ENCODE measurements at regions not wholly inside any gene's neighbourhood (a gene's known extent, or its start where the extent isn't known, plus 50 kb on each side); places are given as distances from the start of the nearest gene placed in this dataset.

- Histone ChIP-seq H3K9ac (ENCODE audit: low read length) (no peak overlapping the region), H3K27ac (ENCODE audit: low read length) (no peak overlapping the region), H3K4me3 (ENCODE audit: low read length) (no peak overlapping the region), H3K36me3 (ENCODE audit: low read depth, low read length) (no peaks in the 10 kb centered on the region), H2AFZ (ENCODE audit: low read length) (no peak overlapping the region), H3K9me3 (ENCODE audit: low read length) (no peaks in the 10 kb centered on the region), H3K9me2 (replicated peaks; ENCODE audit: low read length) (no peaks in the 10 kb centered on the region), H3K4me1 (ENCODE audit: insufficient read depth, low read length) (no peaks in the 10 kb centered on the region), H3K4me2 (ENCODE audit: low read length) (no peak overlapping the region), H3K27me3 (ENCODE audit: low read length) (no peaks in the 10 kb centered on the region), H3F3A (ENCODE audit: low read length, unreplicated experiment) (no peaks in the 10 kb centered on the region), H4K20me1 (ENCODE audit: low read length) (no peaks in the 10 kb centered on the region), H3K79me2 (ENCODE audit: low read length) (no peaks in the 10 kb centered on the region)
- intact Hi-C loops (cut with micrococcal nuclease): no loop called here
- ATAC-seq (no peak), DNase-seq (no peak)
- ChIA-PET CTCF (no interaction called here), POLR2A (ENCODE audit: unreplicated experiment) (no interaction called here)
- BruUV-seq (replicated peaks): no TSS peak
- TF ChIP-seq CTCF (conservative IDR thresholded peaks at IDR 0.05; ENCODE audit: low read depth, low read length) (no peak), EZH2phosphoT487 (IDR thresholded peaks at IDR 0.05; ENCODE audit: borderline replicate concordance, low read length) (no peak), EZH2 (IDR thresholded peaks at IDR 0.05; ENCODE audit: low read length, unreplicated experiment) (no peak)
These were observed 601.3 kb downstream of the IQCM start for GRCh38 chr4:149214301-149214700.

GRCh38 chr4:149211876-149212275 is 603.8 kb downstream of the IQCM start:
- Histone ChIP-seq H3K4me1 (ENCODE audit: insufficient read depth, low read length) (no peaks in the 10 kb centered on the region), H3K27me3 (ENCODE audit: low read length) (no peaks in the 10 kb centered on the region)
- no TSS peak for BruUV-seq (replicated peaks)

More at GRCh38 chr4:149211876-149212275, 603.8 kb downstream of the IQCM start:
- Histone ChIP-seq H3K27ac (ENCODE audit: low read length) (no peak overlapping the region), H3F3A (ENCODE audit: low read length, unreplicated experiment) (no peaks in the 10 kb centered on the region), H3K9ac (ENCODE audit: low read length) (no peak overlapping the region), H3K36me3 (ENCODE audit: low read depth, low read length) (no peaks in the 10 kb centered on the region), H3K4me2 (ENCODE audit: low read length) (no peak overlapping the region), H3K79me2 (ENCODE audit: low read length) (no peaks in the 10 kb centered on the region), H3K4me3 (ENCODE audit: low read length) (no peak overlapping the region), H4K20me1 (ENCODE audit: low read length) (no peaks in the 10 kb centered on the region), H3K9me3 (ENCODE audit: low read length) (no peaks in the 10 kb centered on the region), H3K9me2 (replicated peaks; ENCODE audit: low read length) (no peaks in the 10 kb centered on the region), H2AFZ (ENCODE audit: low read length) (no peak overlapping the region)
- no peak for DNase-seq
- ChIA-PET POLR2A (ENCODE audit: unreplicated experiment) (no interaction called here), CTCF (no interaction called here)
- intact Hi-C loops (cut with micrococcal nuclease): no loop called here
- no peak for TF ChIP-seq EZH2 (IDR thresholded peaks at IDR 0.05; ENCODE audit: low read length, unreplicated experiment)
- no peak for TF ChIP-seq EZH2phosphoT487 (IDR thresholded peaks at IDR 0.05; ENCODE audit: borderline replicate concordance, low read length)
- no peak for TF ChIP-seq CTCF (conservative IDR thresholded peaks at IDR 0.05; ENCODE audit: low read depth, low read length)
- no peak for ATAC-seq

All from PC-3 (cell line).